Peyer's patch (tissue), 4 donors: ENCODE measurements at regions not wholly inside any gene's neighbourhood (a gene's known extent, or its start where the extent isn't known, plus 50 kb on each side); places are given as distances from the start of the nearest gene placed in this dataset.

Experiments
- CTCF ChIP-seq, 6 experiments: fragments of 450-650 bp in 4 of 6; fragments of 200-600 bp in 2 of 6; sonication (generic) in 1 of 6; IDR thresholded peaks; one replicate each; pipeline ENCODE4 v1.5.1; 2017 to 2019; ENCODE audit warnings: antibody characterized with exemption in 6 of 6, mild to moderate bottlenecking in 3 of 6, moderate library complexity in 1 of 6
- POLR2A ChIP-seq, 2 donors: fragments of 450-650 bp; IDR thresholded peaks; one replicate each; pipeline ENCODE4 v1.5.1; 2017; ENCODE audit warnings: antibody characterized with exemption in 2 of 2, mild to moderate bottlenecking in 2 of 2, moderate library complexity in 2 of 2

- TF ChIP-seq CTCF (IDR thresholded peaks at IDR 0.05) (no peak), POLR2A (IDR thresholded peaks at IDR 0.05) (no peak)
Measured at GRCh38 chr10:125289461-125289860, 129.1 kb upstream of the CTBP2 start.
